ENCODE measurements at regions not wholly inside any gene's neighbourhood (a gene's known extent, or its start where the extent isn't known, plus 50 kb on each side); places are given as distances from the start of the nearest gene placed in this dataset.
"Not testable (repeated sequence)": the region's sequence is repeated elsewhere in the genome, so short reads cannot be mapped to it uniquely, and the experiment has no call there.

GRCh38 chr14:26304056-26304455 lies 293.8 kb downstream of the NOVA1 start:
- no peak for DNase-seq (ENCODE audit: low spot score)

- DNase-seq (ENCODE audit: low spot score) = no peak
These were observed 303.9 kb downstream of the NOVA1 start for GRCh38 chr14:26293909-26294308.

DNA sequence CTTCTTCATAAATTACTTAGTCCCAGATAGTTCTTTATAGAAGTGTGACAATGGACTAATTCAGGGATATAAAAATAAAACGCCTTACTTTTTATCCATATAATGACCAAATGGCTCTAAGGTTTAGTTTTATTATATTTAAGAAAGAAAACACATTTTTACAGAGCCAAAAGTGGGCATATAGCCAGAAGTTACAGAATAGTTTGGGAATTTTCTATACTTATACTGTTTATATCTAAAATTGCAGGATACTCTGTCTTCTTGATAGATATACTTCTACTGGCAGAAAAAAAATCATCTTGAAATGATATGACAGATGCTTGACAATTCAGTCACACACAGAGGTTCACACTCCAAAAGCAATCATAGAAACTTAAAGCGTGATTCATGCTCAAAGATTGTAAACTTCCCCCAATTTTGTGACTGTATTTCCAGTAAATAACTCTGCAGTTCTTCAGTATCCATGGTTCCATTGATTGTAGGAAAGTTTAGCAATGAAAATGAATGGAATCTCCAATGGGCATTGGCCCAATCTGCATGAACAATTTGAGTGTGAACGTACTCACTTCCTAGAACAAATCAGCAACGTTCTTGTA lies 307.8 kb downstream of the NOVA1 start:
- DNase-seq (ENCODE audit: low spot score) = no peak

DNA sequence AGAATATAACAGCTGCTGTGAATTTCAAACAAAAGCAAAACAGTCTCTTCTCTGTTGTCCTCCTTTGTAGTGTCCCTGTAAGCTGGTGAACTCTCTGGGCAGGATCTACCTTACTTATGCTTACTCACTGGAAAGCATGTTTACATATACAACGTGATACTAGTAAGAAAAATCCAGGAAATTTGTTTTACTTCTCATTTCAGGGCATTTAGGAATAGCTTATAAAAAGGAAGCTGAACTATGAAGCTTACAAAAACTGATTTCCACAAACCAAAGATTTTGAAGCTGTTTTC lies 311.0 kb downstream of the NOVA1 start:
- no peak for DNase-seq (ENCODE audit: low spot score)

DNA sequence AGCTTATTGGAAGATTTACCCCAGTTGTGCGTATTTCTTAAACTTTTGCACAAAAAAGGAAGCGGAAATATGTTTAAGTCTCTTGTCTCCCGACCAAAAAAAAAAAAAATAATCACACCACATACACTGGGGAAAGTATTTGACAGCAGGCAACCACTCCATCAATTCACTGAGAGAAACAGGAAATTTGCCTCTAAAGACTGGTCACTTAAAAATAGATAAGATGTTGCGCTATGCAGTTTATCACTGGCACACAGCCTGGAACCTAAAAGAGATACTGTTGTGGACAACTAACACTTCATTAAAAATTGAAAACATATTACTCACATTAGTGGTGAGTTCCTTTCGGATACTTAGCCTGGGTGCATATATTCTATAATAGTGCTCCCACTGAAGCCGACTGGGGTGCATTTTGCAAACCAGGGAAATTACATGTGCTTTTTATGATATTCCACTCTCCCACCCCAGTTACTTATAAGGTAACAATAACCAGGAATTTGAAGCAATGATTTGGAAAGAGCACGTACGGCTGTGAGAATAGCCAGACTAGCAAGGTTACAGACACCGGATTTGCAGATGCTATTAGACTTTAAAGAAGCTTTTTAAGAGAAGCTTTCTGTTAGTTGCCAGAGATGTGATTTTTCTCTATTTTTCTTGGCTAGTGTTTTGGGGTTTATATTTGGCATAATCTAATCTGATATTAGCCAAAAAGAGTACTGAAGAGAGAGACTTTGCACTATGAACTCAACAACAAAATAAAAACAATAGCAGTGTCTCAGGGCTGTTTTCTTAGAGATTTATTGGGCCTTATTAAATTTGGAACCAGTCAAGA lies 311.5 kb downstream of the NOVA1 start:
- DNase-seq (ENCODE audit: low spot score) = no peak

DNA sequence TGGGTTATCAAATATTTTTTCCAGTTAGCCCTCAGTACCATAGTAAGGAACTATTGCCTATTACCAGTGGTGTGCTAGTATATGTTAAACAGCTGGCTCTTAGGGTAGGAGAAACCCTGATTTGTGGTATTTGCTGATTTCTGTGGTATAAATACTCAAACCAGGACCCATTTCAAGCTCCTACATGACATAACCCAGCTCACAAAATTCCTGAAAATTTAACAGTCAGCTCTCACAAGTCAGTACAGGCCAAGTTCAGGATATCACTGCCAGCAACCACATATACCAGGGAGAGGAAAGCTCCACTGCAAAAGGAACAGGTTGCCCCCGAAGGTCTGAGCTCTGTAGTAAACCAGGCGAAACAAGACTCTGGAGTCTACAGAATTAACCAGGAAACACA lies 315.3 kb downstream of the NOVA1 start:
- no peak for DNase-seq (ENCODE audit: low spot score)

GRCh38 chr14:26282011-26282410 lies 315.8 kb downstream of the NOVA1 start:
- DNase-seq (ENCODE audit: low spot score) = not testable (repeated sequence)

DNA sequence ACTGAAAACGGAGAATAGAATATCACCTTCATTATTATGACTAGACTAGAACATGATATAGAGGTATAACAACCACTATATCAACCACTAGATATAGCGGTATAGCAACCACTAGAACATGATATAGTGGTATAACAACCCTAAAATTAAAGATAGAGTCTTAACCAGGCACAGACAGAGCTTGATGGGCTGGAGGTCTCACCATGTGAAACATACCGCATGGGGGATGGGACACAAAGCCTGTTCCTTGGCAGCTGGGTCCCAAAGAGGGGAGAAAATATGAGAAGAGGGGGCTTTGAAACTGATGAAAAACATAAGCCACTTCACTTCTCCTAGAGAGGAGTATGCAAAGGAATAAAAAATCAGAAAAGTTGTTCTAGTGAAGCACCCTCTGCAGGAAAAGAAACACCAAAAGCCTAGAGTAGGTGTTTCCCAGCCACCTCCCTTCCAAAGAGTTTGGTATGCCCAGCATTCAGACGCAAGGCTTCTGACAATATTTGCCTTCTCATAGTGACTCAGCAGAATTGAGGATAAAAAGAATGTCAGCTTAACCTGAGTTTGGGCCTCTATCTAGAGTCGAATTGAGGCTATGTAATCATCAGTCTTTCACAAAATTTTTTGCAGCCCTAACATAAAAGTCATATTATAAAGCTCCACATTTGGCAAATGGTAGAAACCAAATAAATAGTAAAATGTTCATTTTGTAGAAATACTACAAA lies 316.4 kb downstream of the NOVA1 start:
- DNase-seq (ENCODE audit: low spot score) = peak; percentile 42

GRCh38 chr14:26276757-26277156 lies 321.1 kb downstream of the NOVA1 start:
- DNase-seq (ENCODE audit: low spot score) = no peak

DNA sequence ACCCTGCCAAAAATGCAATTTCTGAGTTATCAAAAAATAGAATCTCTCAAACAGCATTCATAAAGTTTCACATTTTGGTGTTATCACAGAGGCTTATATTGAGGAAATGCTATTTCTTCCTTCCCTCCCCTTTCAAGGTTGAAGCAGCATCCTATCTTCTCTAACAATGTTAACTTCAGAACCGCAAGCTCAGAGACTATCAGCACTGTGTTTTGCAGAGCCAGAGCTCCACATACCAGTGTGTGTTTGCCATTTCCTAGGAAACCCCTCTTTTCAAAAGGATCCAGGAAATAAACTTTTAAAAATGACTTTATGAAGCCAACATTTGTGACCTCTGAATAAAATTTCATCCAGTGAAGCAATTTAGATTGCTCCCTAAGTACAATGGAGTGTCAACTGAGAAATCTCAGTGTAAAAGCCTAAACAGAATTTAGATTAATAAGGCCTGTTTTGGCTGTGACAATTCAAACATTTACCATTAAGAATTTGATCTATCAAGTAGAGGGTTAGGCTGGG lies 332.6 kb downstream of the NOVA1 start:
- DNase-seq (ENCODE audit: low spot score) = no peak

DNA sequence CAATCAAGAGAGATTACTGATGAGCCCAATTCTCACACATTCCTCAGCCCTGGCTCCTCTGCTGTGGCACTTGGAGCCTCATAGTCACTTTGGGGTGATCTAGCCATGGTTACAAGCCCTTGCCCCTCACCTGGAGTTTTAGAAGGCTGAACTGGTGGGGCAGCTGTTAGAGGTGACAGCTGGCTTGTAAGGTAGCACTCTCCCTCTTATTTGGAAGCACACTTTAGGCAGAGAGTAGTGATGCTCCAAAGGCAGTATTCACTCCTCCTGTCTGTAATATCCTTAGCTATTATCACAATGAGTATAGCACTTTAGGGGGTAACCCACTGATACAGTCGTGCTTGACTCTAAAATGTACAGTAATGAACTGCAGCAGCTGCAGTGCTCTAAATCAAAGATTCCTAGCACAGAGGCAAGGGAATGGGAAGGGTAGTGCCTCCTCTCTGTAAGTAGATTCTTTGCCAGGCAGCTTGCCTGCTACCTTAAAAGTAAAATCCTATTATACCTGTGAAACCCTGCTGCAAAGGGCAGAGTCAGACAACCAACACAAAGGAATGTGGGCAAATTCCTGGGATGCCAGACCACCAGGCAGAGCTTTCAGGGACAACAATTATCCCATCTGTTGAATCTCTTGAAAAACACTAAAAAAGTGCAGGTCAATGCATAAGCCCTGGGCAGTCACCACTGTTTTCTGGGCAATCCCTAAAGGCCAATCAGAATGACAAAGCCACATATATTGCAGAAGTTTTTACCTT lies 336.3 kb downstream of the NOVA1 start:
- DNase-seq (ENCODE audit: low spot score) = no peak

DNA sequence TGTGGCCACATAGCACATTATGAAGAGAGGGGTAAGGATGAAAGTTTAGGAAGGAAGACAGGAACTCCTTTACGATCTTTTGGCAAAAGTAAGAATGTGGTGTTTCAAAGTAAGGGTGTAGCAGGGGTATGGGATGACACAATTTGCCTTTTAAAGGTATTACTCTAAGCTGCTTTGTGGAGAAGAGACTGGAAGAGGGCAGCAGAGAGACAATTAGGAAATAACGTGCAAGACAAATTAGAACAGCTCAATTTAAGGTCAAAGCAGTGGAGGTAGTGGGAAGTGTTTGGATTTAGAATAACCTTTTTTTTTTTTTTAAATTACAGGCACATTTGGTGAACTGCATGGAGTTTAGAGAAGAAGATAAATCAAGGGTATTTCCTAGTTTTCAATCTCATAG lies 342.6 kb downstream of the NOVA1 start:
- DNase-seq (ENCODE audit: low spot score) = no peak

GRCh38 chr14:26252176-26252575 lies 345.7 kb downstream of the NOVA1 start:
- no peak for DNase-seq (ENCODE audit: low spot score)

GRCh38 chr14:26233118-26233517 lies 364.7 kb downstream of the NOVA1 start:
- no peak for DNase-seq (ENCODE audit: low spot score)

DNA sequence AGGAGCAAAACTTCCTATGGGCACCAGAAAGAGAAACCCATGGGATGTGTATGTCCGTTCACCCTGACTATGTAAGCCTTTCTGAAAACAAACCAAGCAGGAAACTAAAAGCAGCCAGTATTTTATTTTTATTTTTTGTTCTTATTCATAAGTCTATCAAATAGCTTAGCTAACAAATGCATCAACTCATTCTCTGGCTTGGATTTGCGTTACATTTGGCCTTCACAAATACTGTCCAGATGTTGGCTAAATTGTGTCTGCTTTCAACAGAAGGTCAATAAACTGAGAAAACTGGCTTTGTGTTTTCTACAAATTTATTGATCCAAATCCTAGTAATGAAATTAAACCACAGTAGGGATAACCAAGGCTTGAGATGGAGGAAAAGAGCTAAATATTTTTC lies 379.0 kb downstream of the NOVA1 start:
- DNase-seq (ENCODE audit: low spot score) = no peak

DNA sequence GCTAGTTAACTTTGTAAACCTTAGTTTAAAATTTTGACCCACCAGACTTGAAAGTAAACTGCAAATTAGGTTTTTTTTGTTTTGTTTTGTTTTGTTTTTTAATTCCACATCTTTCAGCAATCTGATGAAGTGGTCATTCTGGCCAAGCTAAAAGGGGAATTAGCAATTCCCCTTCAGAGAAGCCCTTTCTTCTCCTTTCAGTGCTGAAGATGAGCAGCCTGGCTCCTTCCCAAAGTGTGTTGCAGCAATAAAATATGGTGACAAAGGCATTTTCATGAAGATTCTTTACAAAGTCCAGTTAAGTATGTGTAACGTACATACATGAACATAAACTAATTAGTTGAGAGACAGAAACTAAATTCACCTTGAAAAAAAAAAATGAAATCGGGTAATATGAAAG lies 380.1 kb downstream of the NOVA1 start:
- DNase-seq (ENCODE audit: low spot score) = no peak

GRCh38 chr14:26216786-26217185 lies 381.0 kb downstream of the NOVA1 start:
- no peak for DNase-seq (ENCODE audit: low spot score)

- no peak for DNase-seq (ENCODE audit: low spot score)
These were observed 383.8 kb downstream of the NOVA1 start for GRCh38 chr14:26213846-26214575.

GRCh38 chr14:26209699-26210098 lies 388.1 kb downstream of the NOVA1 start:
- DNase-seq (ENCODE audit: low spot score) = no peak

DNA sequence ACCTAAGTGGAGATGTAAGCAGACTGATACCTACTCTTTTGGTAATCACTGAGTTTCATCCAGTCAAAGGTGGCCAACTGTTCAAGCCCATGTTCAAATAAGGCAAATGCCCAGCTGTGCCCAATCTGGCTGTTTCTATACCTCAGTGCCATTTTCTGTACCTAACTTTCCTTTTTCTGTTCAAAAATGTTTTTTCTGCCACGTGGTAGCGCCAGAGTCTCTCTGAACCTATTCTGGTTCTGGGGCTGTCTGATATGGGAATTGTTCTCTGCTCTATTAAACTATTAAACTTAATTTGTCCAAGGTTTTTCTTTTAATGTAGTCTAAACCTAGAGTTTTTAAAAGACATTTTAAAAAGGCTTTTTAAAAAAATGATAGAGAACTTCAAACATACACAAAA lies 391.2 kb downstream of the NOVA1 start:
- DNase-seq (ENCODE audit: low spot score) = no peak

DNA sequence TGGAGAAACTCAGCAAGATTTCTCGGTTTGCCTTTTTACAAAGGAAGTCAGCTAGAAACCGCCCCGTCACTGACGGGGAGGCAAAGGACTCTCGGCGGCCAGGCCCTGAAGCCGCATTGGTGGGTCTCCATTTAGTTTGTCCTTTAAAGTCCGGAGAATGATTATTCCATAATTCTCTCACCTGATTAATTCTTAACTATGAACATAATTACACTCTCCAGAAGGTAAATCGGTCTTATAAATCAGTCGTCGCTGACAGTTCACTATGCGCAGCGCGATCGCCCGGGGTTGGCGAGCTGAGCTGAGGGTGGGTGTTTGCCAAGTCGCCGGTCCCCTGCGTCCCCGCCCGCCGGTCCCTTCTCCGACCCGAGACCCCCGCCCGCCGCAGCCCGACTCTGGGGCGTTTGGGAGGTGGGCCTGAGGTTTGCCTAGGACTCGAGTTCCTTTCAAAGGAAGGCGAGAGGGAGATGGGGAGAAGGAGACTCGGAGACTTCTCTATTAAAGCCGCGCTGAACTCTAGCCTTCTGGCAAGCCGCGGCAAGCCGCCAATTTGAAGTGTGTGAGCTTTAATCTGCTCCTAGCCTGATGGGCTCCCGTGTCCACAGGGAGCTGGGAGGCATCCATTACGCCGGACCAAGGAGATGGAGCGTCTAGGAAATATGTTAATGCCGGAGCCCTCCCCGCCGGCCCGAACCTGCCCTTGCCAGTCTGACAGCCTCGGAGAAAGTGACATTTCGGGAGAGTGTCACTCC lies 392.9 kb downstream of the NOVA1 start:
- no peak for DNase-seq (ENCODE audit: low spot score)

All from A172 (cell line).